NCI-H510A (cell line): ENCODE measurements at regions not wholly inside any gene's neighbourhood (a gene's known extent, or its start where the extent isn't known, plus 50 kb on each side); places are given as distances from the start of the nearest gene placed in this dataset.

Experiments used
- DNase-seq: peaks from one replicate; lab custom pipeline; 2025; lab: John Stamatoyannopoulos, UW

DNA sequence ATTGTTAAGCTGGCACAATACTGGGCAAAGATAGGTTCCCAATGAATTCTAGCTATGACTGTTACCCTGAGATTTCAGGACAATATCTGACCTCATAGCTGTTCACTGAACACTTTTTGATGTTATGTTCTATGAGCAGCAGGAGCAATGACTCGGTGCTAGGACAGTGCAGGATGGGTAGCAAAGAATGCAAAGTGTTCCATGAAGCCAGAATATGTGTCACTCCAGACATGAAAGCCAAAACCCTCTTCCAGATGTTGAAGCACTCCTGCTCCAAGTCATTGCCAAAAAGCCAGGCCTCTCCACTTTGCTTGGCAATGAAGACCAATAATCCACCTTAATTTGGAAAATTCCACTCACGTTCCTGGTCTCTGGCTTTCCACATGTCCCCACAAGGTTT, 300.9 kb upstream of the CPEB2 start:
- no peak for DNase-seq

DNA sequence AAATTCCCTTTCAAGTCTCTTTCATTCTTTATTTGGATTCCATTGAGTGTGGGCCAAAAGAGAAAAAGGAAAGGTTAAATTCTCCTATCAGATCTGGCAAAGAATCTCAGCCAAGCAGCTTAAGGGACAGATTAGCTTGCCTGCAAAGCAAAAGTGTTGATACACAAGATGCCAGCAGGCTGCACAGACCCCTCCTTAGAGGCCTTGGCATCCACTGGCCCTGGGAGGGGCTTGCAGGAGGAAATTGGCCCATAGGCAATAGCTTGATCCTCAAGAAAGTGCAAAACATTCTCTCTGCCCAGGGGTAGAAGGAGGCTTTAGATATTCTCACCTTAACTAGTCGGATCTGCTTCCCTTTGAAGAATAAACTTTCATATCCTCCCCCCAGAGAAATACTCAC, 300.4 kb upstream of the CPEB2 start:
- DNase-seq, result no peak

DNA sequence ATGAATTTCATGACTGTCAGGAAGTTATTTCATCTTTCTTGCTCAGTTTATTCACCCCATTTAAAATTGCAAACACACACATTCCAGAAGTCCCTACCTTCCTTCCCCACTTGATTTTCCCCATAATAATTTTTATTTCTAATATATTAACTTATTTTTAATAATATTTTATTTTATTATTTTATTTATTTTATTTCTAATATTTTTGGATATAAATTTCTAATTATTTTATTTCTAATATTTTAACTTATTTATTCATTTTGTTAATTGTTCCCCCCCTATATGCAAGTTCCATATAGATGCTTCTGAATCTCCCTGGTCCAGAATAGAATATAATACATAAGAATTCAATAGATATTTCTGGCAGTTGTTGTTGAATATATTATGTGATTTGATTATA, 293.7 kb upstream of the CPEB2 start:
- no peak for DNase-seq

DNA sequence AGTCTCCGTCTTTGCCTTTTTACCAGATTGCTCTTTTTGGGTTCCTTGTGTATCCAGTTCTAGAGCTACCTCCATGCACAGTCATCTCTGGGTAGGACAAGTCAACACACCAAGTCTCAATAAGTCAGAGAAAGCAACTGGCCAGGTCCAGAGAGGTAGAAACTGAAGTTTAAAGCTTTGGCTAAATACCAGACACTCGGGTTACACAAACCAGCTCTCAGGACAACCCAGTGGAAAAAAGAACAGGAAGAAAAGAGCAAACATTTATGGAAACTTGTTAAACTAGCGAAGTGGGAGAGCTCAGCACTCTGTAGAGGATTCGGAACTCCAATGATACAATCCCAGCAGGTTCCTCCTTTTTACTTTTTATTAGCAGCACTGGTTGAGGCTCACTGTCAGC, 291.0 kb upstream of the CPEB2 start:
- no peak for DNase-seq

DNA sequence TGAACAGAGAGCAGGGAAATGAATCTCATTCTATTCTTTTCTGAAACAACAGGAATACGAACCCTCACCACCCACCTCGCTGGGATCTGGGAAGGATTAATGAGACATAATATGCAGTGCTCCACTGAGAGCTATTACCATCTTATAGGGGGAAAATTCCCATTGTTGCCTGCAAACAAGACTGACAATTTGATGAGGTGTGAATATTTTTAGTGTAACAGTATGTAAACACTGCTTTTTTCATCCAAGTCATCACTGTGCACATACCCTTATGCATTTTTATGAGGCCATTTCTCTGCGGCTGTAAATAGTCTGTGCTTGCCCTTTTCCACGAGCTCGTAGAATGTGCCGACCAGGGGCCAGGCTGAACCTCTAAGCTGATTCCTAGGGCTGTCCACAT, 285.6 kb upstream of the CPEB2 start:
- no peak for DNase-seq

DNA sequence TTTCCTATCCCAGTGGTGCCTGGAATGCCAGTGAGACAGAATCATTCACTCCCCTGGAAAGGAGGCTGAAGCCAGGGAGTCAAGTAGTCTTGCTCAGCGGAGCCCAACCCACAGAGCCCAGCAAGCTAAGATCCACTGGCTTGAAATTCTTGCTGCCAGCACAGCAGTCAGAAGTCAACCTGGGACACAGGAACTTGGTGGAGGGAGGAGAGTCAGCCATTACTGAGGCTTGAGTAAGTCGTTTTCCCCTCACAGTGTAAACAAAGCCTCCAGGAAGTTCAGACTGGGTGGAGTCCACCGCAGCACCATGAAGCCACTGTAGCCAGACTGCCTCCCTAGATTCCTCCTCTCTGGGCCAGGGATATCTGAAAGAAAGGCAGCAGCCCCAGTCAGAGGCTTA, 283.2 kb upstream of the CPEB2 start:
- DNase-seq, result no peak

DNA sequence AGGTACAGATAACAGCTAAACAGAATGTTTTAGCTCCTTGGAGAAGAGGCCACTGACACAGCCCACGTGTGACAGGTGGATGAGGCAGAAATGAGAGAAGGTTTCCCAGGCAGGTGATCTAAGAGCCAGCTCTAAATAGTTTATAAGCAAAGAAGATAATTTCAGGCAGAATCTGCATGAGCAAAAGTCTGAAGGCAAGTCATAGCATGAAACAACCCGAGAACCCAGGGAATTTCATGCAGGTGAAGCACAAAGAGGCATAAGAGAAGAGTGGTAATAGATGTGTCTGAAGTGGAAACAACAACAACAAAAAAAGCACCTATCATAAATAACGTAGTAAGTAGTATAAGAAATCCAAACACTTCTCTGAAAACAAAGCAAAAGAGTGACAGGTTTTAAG, 275.8 kb upstream of the CPEB2 start:
- peak; percentile 15 for DNase-seq

DNA sequence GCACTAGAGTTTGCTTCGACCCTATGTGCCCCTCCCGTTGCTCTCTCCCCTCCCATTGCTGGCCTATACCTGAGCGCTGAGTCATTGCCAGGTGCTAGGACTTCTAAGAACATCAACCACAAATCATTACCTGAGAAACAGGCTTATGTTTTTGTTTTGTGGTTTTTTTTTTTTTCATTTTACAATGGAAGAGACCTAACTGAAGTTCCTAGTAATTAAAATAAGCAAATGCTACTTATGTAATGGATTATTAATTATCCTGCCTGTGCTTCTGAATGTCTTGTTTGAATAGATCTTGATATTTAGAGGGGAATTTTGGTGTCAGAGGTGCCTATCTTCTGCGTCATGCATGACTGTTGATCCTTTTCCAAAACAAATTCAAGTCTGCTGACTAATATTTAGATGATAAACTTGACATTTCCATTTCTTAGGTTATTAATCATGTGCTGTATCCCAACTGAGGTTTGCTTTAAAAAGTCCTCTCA, 275.4 kb upstream of the CPEB2 start:
- DNase-seq, result peak; percentile 19

DNA sequence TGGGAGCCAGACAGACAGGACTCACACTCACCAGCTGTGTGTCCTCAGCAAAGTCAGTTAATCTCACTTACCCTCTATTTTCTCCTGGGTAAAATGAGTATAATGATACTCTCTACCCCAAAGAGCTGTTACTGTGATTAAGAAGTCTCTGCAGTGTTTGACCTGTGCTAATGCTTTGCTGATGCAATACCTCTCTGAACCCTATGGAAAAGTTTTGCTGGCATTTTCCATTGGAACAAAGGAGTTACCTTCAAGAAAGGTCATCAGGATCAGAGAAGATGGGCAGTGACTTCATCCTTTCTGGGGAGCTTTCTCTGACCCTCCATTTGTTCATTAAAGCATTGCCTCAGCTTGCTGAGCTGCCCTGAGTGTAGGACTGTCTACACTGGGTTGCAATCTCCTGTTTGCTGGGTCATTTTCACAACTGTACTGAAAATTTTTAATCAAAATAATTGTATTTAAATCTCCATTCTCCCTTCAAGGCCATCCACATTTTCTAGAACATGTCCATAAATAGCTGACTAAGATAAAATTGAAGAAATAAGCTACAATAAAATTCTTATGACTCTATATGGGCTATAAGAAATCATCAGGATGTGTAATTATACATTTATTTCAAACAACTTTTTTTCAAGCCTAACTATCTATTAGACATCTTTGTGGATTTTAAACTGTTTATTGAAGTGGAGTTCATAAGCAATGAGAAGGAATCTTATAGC, 272.8 kb upstream of the CPEB2 start:
- no peak for DNase-seq

DNA sequence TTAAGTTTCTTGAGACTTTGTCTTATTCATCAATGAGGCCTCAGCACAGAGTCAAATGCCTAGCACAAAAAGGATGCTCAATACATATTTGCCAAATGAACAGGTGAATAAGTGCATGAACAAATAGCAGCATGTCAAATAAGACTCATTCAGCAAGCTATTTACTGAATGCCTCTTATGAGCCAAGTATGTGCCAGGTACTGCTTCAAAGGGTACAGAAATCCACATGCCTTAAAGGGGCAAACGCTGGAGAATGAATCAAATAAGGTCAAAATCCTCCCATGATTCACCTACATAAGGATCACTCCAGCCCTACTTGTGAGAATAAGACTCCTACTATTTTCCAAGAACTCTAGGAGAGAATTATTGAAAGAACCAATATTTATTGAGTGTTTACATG, 260.2 kb upstream of the CPEB2 start:
- no peak for DNase-seq

DNA sequence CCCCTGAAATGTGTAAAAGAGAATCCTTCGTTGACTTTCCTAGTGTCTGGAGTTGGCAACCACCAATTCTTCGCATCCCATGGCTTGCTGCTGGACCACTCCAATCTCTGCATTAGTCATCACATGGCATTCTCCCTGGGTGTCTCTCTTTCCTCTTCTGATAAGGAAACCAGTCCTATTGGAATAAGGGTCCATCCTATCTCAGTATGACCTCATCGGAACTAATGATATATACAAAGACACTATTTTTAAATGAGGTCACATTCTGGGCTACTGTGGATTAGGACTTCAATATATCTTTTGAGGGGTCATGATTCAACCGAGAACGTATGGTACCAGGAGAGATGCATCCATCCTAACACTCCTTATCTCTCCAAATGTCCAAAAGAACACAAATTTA, 259.1 kb upstream of the CPEB2 start:
- no peak for DNase-seq

DNA sequence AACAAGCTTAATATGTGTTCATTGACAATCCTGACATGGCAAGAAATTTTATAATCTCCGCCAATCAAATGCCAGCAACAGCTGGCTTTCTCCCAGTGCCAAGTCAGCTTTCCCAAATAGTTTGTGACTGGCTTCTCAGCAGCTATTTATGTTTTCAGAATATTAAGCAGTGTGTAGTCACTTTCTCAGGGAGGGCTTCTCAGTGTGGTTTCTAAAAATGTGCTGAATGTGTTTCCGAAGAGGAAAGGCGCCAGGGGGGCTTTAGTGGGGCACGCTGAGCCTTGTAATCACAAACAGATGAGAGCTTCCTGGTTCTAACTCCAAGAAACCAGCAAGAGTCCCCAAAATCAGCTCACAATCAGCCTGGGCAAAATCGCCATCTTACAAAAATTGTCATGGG, 258.7 kb upstream of the CPEB2 start:
- DNase-seq, result no peak

DNA sequence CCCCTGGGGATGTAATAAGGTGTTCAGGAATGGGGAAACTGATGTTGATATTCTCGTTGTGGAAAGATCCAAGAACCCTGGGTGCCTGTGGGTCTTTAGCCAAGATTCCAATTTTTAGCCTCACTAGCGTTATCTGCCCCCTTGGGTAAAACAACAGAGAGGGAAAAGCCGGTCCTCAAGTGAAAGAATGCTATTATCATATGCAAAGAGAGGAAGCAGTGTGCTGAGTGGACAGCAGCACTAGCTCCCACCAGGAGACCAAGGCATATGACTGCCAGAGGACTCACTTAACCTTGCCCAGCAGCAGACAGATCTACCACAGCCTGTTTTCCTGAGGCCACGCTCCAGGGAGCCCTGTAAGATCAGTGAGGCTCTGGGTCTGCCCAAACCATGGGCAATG, 257.9 kb upstream of the CPEB2 start:
- DNase-seq, result no peak

DNA sequence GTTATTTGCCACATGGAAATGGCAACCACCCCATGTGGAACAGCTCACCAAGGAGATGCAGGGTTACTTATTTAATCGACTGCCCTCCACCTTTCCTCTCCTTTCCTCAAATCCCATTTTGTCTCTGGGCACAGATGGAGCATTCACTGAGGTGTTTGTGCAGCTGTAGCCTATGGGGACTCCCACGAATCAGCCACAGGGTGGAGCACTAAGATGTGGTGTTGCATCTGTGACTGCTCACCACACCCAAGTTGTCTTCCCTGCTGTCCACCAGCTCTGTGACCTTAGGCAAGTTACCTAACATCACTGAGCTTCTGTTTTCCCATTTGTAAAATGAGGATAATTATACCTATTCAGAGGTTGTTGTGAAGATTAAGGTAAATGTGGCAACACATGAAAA, 252.4 kb upstream of the CPEB2 start:
- no peak for DNase-seq

DNA sequence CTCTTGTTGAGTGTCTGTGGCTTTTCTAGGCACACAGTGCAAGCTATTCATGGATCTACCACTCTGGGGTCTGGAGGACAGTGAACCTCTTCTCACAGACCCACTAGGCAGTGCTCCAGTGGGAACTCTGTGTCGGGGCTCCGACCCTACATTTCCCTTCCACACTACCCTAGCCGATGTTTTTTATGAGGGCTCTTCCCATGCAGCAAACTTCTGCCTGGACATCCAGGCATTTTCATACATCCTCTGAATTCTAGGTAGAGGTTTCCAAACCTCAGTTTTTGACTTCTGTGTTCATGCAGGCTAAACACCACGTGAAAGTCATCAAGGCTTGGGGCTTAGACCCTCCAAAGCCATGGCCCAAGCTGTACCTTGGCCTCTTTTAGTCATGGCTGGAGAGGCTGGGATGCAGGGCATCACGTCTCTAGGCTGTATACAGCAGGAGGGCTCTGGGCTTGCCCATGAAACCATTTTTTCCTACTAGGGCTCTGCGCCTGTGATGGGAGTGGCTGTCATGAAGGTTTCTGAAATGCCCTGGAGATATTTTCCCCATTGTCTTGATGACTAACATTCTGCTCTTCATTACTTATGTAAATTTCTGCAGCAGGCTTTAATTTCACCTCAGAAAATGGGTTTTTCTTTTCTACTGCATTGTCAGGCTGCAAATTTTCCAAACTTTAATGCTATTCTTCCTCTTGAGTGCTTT, 249.8 kb upstream of the CPEB2 start:
- no peak for DNase-seq

DNA sequence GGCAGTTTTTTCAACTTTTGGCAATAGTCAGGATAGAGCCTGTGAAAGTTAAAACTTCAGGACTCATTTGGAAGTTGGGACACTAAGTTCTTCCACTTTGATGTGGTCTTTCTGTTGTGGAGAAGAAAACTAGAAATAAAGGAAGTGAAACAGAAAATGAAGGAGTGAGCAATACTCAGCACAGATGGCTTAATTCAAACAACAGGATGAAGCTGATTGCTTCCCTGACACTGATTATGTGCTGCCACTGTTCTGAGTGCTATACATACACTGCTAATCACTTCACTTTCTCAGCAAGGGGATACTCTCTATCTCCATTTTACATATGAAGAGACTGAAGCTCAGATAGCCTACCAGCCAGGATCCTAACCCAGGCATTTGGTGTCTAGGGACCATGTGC, 235.1 kb upstream of the CPEB2 start:
- no peak for DNase-seq

DNA sequence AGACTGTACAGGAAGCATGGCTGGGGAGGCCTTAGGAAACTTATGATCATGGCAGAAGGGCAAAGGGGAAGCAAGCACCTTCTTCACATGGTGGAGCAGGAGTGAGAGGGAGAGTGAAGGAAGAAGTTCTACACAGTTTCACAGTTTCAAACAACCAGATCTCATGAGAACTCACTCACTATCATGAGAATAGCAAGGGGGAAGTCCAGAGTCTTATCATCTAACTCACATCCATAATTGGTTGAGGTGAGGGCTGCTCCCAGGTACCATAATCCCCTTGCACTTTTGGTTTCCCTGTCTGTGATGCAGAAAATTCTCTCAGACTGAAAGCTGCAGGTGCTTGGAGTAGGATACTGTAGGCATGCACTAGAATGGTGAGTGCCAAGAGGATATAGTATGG, 233.8 kb upstream of the CPEB2 start:
- no peak for DNase-seq

DNA sequence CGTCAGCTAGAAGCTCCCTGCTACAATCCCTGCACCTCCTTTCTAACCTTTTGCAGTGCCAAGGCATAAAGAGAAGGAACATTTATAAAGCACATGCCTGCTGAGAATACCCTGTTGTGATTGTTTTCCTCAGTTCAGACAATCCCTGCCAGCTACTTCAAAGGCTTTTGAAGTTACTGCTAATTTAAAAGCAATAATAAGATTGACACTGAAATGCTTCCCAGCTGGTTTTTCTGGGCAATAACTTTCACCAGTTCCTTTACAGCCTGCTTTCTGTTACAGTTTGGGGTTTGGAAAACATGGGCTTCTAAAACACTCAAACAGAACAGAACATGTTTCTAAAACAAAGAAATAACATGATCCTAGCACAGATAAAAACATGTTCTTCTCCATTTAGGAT, 232.3 kb upstream of the CPEB2 start:
- no peak for DNase-seq

DNA sequence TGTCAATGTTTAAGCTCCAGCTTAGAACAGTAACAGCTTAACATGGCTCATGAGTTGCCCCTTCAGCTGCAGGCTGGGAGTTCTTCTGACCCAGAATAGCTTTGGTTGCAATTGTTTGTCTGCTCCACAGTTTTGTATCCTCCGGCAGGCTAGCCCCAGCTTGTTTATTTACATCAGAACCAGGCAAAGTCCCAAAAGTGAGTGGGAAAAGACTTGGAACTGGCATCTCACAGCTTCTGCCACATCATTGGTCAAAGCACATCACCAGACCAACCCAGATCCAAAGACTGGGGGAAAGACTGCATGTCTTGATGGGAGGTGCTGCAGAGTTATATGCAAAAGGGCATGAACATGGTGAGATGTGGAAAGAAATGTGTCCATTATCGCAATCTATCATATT, 231.2 kb upstream of the CPEB2 start:
- DNase-seq, result no peak

DNA sequence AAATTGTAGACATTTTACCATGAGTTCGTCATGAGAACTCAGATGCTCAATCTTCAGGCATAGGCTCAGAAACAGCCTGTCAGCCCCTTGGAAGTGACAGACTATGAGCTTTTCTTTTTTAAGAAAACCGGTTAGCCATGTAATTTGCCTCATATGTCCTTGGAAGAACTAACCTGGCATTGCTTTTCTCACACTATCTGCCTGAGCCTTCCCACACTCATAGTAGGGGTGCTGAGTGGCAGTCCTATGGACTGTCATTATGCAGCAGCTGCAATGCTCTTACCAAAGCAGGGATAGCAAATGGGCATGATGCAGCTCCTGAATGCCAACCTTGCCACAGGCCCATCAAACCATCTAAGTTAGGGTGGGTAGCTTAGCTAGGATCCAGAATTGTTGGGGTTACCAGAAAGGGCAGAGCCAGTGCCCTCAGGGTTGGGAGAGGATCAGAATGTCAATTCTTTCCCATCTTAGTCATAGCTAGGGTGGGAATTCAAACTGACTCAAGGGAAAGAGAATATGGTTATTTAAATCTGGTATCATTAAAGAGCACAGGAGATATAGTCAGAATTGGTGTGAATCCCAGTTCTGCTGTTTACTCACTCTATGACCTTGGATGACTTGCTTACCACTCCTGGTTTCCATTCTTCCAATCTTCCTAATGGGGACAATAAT, 230.6 kb upstream of the CPEB2 start:
- no peak for DNase-seq

DNA sequence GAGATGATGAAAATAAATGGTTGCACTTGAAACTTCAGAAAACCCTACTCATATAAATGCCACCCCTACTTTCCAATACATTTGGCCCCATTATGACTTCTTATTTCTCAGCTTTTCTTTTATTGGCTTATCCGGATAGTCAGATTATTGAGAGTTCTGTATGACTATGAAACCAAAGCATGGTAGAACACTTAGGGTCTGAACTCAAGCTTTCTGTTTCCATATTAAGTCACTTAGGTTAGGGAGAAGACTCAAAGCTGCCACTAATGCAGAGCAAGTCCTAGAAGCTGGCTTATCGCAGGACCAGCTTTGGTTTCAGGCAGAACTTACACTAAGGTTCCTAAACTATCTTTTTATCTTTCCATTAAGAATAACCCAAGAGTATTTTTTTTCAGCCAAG, 229.9 kb upstream of the CPEB2 start:
- DNase-seq, result no peak

DNA sequence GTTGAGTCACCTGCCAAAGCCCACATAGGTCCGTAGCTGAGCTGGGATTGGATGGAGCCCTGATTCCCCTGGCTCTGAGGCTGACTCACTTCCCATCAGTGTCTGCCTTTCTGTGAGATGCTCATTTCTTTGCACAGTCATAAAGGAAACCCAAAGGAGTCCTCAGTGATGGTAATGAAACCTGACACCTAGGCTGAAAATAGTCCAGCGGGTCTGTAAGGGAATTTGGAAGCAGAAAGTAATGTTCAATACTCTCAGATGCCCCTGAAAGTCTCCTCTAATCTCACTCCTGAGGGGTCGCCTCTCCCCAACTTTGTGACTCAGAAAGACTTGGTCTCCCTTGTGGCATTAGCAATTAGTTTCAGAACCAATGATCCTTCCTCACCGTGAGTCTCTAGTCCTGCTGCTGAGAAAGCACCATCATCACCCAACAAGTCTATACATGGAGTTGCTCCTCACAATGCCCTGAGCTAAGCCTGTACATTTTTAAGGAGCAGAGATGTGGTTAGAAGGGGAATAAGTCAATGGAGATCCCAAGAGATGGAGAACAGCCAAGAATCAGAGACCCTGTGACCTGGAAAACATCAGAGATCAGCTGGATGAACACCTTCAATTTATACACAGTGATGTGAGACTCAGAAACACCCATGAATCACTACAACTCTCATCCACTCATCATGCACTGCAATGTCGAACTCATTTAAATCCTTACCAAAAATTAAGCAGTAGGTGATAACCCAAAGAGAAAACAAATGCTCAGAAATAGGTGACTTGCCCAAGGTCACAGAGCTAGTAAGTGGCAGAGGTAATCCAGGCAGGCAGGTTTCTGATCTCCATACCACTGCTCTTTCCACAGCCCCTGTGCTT, 219.0 kb upstream of the CPEB2 start:
- DNase-seq, result no peak
